ENCODE measurements at regions not wholly inside any gene's neighbourhood (a gene's known extent, or its start where the extent isn't known, plus 50 kb on each side); places are given as distances from the start of the nearest gene placed in this dataset.

GRCh38 chr9:81827616-81828296, 100.5 kb upstream of the SPATA31D4 start:
- H2AFZ ChIP-seq (ENCODE audit: low read depth, low read length): no peak overlapping the region
- no TSS peak for BruUV-seq (replicated peaks)
- H3K27ac ChIP-seq (ENCODE audit: insufficient read depth, low read depth, low read length): no peak overlapping the region
- no peak for DNase-seq (ENCODE audit: low read depth, low spot score)
- no peak overlapping the region for H3K4me2 ChIP-seq (ENCODE audit: insufficient read depth, low read length)
- CTCF ChIA-PET: no interaction called here
- H4K20me1 ChIP-seq (replicated peaks; ENCODE audit: control insufficient read depth, extremely low read depth, insufficient read depth, low read length): no peaks in the 10 kb centered on the region
- H3K9me3 ChIP-seq (replicated peaks; ENCODE audit: control insufficient read depth, insufficient read depth, low read length): no peaks in the 10 kb centered on the region
- dilution Hi-C loops (cut with MboI; ENCODE audit: extremely low pct_ligation_motif_present, low sequenced_read_pairs): no loop called here
- H3K36me3 ChIP-seq (ENCODE audit: control insufficient read depth in 2 of 2, extremely low read depth in 1 of 2, insufficient read depth in 2 of 2, low read length in 2 of 2): no peaks in the 10 kb centered on the region
- H3K9ac ChIP-seq (replicated peaks; ENCODE audit: extremely low read depth, insufficient read depth, low read length): no peak overlapping the region
- FAIRE-seq: no peak
- no peaks in the 10 kb centered on the region for H3K79me2 ChIP-seq (ENCODE audit: control insufficient read depth, insufficient read depth, low read length)
- H3K4me1 ChIP-seq (ENCODE audit: control insufficient read depth, extremely low read depth, insufficient read depth, low read length): peaks cover 12% of the 10 kb centered on the region
- TF ChIP-seq CTCF (IDR thresholded peaks at IDR 0.05; ENCODE audit: extremely low read depth in 1 of 2, insufficient read depth in 1 of 2, low read depth in 1 of 2, low read length in 2 of 2): no peak
- no peak for TF ChIP-seq JUN (IDR thresholded peaks at IDR 0.05; ENCODE audit: borderline replicate concordance, insufficient read depth, insufficient read length, low read depth)
- no peak for TF ChIP-seq EZH2 (IDR thresholded peaks at IDR 0.05; ENCODE audit: borderline replicate concordance, low read depth, low read length, severe bottlenecking)
- intact Hi-C loops (cut with micrococcal nuclease): no loop called here
- H3K27me3 ChIP-seq (ENCODE audit: control insufficient read depth in 2 of 2, insufficient read depth in 2 of 2, low read length in 2 of 2): peaks cover 4 to 7% of the 10 kb centered on the region in 2 experiments
- POLR2A ChIA-PET: no interaction called here
- no peaks in the 10 kb centered on the region for H3K9me1 ChIP-seq (replicated peaks; ENCODE audit: control insufficient read depth, extremely low read depth, insufficient read depth, low read length)
- no peak overlapping the region for H3K4me3 ChIP-seq (replicated peaks in 1 of 3; ENCODE audit: insufficient read depth in 1 of 3, low read depth in 1 of 3, low read length in 3 of 3)

- ChIA-PET CTCF (interaction anchor here (0.8 kb wide), 1 partner anchor 19 kb away, joined by 3 read pairs; no protein-coding TSS in a partner anchor), POLR2A (no interaction called here)
- no peak for TF ChIP-seq EZH2 (IDR thresholded peaks at IDR 0.05; ENCODE audit: borderline replicate concordance, low read depth, low read length, severe bottlenecking)
- TF ChIP-seq JUN (IDR thresholded peaks at IDR 0.05; ENCODE audit: borderline replicate concordance, insufficient read depth, insufficient read length, low read depth): no peak
- TF ChIP-seq CTCF (IDR thresholded peaks at IDR 0.05; ENCODE audit: extremely low read depth in 1 of 2, insufficient read depth in 1 of 2, low read depth in 1 of 2, low read length in 2 of 2): no peak
- no peak for TF ChIP-seq MYC (IDR thresholded peaks at IDR 0.05; ENCODE audit: low read depth, low read length)
- TF ChIP-seq MAX (IDR thresholded peaks at IDR 0.05; ENCODE audit: insufficient read depth, insufficient read length): no peak
- no peak for TF ChIP-seq FOS (IDR thresholded peaks at IDR 0.05; ENCODE audit: borderline replicate concordance, insufficient read depth, low read length)
- no peak for TF ChIP-seq POLR2A (IDR thresholded peaks at IDR 0.05; ENCODE audit: low read depth, low read length)
- TF ChIP-seq GATA2 (IDR thresholded peaks at IDR 0.05; ENCODE audit: insufficient read depth, insufficient read length, low read depth, low read length): no peak
- TF ChIP-seq POLR2AphosphoS5 (IDR thresholded peaks at IDR 0.05; ENCODE audit: insufficient read depth, low read depth, low read length): no peak
- peaks cover 2% of the 10 kb centered on the region for H3K4me1 ChIP-seq (ENCODE audit: control insufficient read depth, extremely low read depth, insufficient read depth, low read length)
- no peaks in the 10 kb centered on the region for H3K79me2 ChIP-seq (ENCODE audit: control insufficient read depth, insufficient read depth, low read length)
- no TSS peak for BruUV-seq (replicated peaks)
- dilution Hi-C loops (cut with MboI; ENCODE audit: extremely low pct_ligation_motif_present, low sequenced_read_pairs) (no loop called here), intact Hi-C loops (cut with micrococcal nuclease) (no loop called here)
- no peak overlapping the region for H2AFZ ChIP-seq (ENCODE audit: low read depth, low read length)
- no peaks in the 10 kb centered on the region for H3K36me3 ChIP-seq (ENCODE audit: control insufficient read depth in 2 of 2, extremely low read depth in 1 of 2, insufficient read depth in 2 of 2, low read length in 2 of 2)
- no peak overlapping the region for H3K4me3 ChIP-seq (replicated peaks in 1 of 3; ENCODE audit: insufficient read depth in 1 of 3, low read depth in 1 of 3, low read length in 3 of 3)
- no peak overlapping the region for H3K9ac ChIP-seq (replicated peaks; ENCODE audit: extremely low read depth, insufficient read depth, low read length)
- H3K9me3 ChIP-seq (replicated peaks; ENCODE audit: control insufficient read depth, insufficient read depth, low read length): no peaks in the 10 kb centered on the region
- peaks cover 4 to 7% of the 10 kb centered on the region in 2 experiments for H3K27me3 ChIP-seq (ENCODE audit: control insufficient read depth in 2 of 2, insufficient read depth in 2 of 2, low read length in 2 of 2)
- no peaks in the 10 kb centered on the region for H3K9me1 ChIP-seq (replicated peaks; ENCODE audit: control insufficient read depth, extremely low read depth, insufficient read depth, low read length)
- no peaks in the 10 kb centered on the region for H4K20me1 ChIP-seq (replicated peaks; ENCODE audit: control insufficient read depth, extremely low read depth, insufficient read depth, low read length)
- no peak for FAIRE-seq
- DNase-seq (ENCODE audit: low read depth, low spot score): no peak
- no peak overlapping the region for H3K4me2 ChIP-seq (ENCODE audit: insufficient read depth, low read length)
- H3K27ac ChIP-seq (ENCODE audit: insufficient read depth, low read depth, low read length): no peak overlapping the region
Measured at GRCh38 chr9:81829195-81829882, 98.9 kb upstream of the SPATA31D4 start.

All from endothelial cell of umbilical vein (primary cell).